HG03378 (cell line): ENCODE measurements at regions not wholly inside any gene's neighbourhood (a gene's known extent, or its start where the extent isn't known, plus 50 kb on each side); places are given as distances from the start of the nearest gene placed in this dataset.

ENCODE experiments used
- ATAC-seq: cut with Tn5 transposase; IDR thresholded peaks from one replicate; pipeline ENCODE4 v1.9.1; 2021; ENCODE audit warnings: mild to moderate bottlenecking, moderate library complexity; ENCODE audit not compliant: unreplicated experiment

DNA sequence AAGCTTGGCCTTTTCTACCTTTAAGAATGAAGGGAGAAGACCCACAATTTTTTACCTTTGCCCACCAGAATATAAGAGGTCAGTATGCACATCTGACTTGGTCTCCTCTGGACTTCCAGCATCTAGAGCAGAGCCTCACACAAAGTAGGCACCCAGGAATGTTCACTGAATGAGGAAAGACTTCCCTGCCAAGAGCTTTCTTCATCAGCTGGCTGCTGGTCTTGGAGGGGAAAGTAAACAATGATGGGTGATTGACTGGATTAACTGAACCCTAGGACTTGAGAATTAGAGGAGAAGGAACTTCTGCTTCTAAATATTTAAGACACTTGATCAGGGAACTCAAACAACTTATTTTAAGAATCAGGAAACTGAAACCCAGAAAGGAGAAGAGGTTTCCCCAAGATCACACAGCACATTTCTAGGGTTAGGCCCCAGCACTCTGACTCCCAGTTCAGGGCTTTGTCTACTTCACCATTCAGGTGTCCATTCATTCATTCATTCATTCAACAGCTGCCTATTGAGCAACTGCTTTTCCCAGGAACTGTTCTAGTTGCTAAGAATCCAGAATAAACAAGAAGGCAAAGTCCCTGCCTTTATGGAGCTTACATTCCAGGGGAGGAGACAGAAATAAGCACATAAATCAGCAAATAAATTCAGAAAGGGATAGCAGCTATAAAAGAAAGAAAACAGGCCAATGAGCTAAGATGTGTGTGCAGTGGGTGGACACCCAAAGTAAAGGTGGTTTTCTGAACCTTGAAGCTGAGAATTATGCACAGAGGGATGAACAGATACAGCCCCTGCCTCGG is 216.9 kb upstream of the LRFN2 start:
- no peak for ATAC-seq

- ATAC-seq: no peak
These were observed 215.3 kb upstream of the LRFN2 start for GRCh38 chr6:40802481-40802880.

- no peak for ATAC-seq
These were observed 212.4 kb upstream of the LRFN2 start for GRCh38 chr6:40799296-40800140.

DNA sequence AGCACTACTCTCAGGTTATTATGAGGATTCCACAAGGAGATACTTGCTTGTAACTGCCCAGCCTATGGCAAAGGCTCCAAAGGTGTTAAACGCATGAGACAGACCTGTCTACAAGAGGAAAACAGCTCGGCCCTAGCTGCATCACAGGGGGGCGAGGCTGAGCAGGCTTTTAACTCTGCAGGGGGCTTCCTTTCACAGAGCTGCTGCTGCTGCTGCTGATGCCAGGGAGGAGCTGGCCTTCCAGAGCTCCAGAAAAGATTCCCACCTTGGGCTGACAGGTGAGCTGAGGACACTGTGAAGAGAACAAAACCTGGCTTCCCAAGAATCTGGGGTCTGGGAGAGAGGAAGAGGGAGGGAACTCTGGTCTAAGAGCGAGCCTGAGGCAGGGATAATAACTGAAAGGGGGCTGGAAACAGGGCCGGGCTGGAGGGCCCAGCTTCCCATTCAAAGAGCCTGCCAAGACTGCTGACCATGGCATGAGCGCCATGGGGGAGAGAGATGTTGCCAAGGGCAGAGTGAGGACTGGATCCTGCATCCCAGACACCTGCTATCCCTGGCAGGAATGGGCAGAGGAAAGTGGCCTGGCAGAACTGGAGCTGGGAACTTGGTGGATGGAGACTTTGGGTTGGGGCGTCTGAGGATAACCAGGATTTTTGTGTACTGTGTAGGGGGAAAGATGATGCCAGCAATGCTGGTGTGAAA is 211.1 kb upstream of the LRFN2 start:
- no peak for ATAC-seq

DNA sequence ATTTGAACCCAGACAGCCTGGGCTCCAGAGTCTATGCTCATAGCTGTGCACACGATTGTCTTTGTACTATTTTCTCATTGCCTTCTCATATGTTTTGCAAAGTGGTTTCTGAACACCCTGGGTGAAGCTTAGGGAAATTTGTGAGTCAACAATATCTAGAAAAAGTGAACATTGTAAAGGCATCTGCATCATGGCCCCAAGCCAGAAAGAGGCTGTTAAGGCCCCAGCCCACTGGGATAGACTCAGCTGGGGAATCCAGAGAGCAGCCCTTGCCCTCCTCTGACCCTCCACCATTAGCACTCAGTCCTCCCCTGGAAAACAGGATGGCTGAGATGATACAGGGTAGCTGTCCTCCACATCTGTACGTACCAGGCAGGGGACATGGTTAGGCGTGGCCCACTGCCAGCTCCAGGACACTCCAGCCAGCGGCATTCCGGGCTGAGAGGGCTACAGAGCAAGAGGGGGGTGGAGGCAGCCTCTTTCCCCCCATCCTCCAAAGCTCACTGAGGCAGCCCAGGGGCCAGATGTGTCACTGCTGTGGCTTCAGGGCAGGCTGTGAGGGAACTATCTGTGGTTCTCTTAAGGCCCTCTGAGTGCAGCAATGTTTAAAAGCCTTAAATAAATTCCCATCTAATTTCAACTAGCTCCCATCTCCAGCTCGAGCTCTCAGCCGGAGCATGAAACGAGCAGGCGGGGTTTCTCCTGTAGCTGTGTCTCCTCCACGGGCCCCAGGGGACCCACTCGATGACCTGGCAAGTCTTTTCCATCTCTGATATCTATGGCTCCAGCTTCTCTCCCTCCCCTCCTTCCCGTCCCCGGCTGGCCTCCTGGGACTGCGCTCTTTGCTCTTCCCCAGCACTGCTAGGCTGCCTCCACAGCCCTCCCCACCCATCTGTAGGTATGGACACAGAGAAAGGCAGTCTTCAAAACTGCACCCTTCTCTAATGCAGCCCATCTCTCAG is 209.4 kb upstream of the LRFN2 start:
- no peak for ATAC-seq

- ATAC-seq: no peak
These were observed 207.4 kb upstream of the LRFN2 start for GRCh38 chr6:40794586-40794985.

- ATAC-seq: no peak
These were observed 205.0 kb upstream of the LRFN2 start for GRCh38 chr6:40792183-40792582.

DNA sequence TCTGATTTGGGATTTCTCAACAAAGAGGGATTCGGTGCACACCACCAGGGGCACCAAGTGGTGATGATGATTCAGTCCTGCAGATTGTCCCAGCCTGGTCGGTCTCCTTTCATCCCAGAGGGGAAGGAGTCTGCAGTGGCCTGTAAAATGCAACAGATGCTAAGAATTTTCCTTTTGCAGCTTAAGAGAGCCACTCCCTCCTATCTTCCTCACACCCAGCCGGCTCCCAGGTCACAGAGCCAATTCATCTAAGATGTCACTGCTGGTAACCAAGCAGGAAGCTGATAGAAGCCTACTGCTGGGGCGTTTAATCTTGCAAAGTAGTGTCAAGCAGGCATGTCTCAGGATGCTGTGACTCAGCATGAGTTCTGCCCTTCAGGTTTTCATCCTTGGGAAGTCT is 203.8 kb upstream of the LRFN2 start:
- no peak for ATAC-seq

DNA sequence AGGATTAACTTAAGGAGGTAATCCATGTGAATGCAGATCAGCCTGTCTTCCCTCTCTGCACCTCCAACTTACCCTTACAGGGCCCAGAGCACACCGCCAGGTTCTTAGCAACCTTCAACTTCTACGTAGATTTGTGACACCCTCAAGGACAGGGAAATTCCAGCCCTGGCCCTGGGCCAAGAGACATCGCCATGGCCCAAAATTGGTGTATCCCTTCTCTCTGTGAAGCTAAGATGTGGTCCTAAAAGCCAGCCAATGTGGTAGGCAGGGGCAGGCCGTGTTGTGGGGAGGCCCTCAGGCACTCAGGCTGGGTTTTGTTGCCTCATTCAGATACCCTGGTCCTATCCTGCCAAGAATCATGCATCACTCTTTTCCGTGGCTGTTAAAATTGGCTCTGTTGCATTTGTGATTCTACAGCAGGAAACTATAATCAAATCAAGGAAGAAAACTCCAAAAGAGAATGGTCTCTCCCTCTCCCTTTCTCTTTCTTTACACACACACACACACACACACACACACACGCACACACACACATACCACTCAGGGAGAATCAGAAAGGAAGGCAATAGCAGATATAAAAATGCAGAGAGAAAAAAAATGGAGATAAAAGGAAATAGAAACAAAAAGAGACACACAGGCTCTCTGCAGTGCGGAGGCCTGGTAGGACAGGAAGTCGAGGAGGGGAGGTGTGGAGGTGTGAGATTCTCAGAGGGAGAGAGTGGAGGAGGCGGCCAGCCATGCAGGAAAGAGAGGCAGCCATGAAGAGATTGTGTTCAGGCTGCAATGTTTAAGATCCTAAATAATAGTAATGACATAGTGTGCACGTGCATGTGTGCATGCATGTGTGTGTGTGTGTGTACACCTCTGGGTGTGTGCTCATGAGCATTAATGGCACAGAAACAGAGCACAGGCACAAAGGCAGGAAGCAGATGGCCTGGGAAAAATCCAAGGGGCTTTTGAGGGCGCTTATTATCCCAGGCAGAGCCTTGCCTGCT is 201.8 kb upstream of the LRFN2 start:
- no peak for ATAC-seq

GRCh38 chr6:40782355-40782754 is 195.2 kb upstream of the LRFN2 start:
- ATAC-seq: no peak

- ATAC-seq: no peak
These were observed 193.5 kb upstream of the LRFN2 start for GRCh38 chr6:40780637-40781036.

DNA sequence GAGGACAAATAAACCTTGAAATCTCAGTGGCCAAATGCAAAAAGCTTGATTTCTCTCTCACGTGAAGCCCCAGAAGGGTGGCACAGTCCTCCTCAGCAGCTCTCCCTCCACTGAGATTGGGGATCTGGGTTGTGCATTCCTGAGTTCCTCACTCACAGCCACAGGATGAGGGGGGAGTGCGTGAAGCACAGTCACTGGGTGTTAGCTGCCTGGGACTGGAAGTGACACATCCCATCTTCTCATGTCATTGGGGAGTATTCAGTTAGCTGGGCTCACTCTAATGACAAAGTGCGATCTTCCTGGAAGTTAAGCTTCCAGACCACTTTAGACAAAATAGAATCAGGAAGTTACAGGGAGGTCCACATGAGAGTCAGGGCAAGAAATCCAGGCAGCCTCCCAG is 192.2 kb upstream of the LRFN2 start:
- no peak for ATAC-seq

DNA sequence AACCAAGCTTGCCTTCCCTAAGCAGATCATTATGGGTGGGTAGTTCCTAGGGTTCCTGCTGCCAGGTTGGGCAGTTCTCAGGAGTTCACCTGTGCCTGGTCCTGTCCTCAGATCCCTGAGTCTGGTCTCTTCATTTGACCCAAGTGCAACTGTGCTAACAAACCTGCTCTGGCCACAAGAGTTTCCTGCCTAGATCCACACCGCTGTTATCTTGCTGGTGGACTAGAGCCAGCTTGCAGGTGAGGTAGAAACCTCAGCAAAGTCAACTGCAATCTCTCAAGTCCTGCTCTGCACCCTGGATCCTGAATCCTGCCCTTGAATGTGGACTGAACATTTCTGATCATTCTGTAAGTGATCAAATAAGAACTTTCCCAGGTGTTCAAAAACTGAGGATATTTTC is 191.8 kb upstream of the LRFN2 start:
- no peak for ATAC-seq

GRCh38 chr6:40778196-40778595 is 191.0 kb upstream of the LRFN2 start:
- no peak for ATAC-seq

DNA sequence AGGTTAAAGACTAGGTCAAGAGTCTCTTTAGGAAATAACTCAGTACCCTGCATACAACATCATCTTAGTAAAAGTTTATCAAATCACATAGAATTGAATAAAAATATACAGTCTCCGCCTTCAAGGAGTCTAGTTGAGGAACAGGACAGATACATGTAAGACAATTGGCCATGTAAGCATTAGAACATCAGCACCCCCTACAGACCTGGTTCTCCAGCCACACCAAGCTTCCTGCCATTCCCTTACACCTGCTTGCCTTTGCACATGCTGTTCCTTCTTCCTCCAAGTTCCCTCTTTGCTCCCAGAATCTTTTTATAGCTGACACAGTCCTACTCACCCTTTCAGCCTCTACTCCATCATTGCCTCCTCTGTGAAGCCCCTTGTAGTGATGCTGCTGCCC is 187.8 kb upstream of the LRFN2 start:
- no peak for ATAC-seq

DNA sequence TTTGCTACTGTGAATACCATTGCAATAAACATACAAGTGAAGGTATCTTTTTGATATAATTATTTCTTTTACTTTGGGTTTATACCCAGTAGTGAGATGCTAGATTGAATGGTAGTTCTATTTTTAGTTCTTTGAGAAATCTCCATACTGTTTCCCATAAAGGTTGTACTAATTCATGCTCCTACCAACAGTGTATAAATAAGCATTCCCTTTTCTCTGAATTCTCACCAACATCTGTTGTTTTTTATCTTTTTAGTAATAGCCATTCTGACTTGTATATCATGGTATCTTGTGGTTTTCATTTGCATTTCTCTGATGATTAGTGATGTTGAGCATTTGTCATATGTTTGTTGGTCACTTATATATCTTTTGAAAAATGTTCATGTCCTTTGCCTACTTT is 183.6 kb upstream of the LRFN2 start:
- ATAC-seq: no peak

GRCh38 chr6:40764726-40765125 is 177.6 kb upstream of the LRFN2 start:
- no peak for ATAC-seq

DNA sequence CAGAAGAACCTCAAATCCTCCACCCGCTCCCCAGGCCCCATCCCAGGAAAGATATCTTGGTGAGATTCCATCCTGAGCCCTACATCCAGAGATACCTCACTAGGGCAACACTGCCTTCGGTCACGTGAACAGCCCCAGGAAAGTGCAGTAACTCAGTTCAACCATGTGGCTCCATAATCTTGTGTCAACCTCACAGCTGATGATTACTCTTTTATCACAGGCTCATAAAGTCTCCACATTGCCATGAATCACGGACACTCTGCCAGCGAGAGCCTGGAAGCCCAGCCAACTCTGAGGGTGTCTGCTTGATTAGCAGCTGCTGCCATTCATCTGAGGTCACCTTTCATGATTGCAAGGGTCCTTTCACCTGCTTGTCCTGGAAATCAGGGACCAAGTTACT is 175.8 kb upstream of the LRFN2 start:
- ATAC-seq: no peak

- no peak for ATAC-seq
These were observed 173.7 kb upstream of the LRFN2 start for GRCh38 chr6:40760887-40761286.
